ENCODE measurements at regions not wholly inside any gene's neighbourhood (a gene's known extent, or its start where the extent isn't known, plus 50 kb on each side); places are given as distances from the start of the nearest gene placed in this dataset.

DNA sequence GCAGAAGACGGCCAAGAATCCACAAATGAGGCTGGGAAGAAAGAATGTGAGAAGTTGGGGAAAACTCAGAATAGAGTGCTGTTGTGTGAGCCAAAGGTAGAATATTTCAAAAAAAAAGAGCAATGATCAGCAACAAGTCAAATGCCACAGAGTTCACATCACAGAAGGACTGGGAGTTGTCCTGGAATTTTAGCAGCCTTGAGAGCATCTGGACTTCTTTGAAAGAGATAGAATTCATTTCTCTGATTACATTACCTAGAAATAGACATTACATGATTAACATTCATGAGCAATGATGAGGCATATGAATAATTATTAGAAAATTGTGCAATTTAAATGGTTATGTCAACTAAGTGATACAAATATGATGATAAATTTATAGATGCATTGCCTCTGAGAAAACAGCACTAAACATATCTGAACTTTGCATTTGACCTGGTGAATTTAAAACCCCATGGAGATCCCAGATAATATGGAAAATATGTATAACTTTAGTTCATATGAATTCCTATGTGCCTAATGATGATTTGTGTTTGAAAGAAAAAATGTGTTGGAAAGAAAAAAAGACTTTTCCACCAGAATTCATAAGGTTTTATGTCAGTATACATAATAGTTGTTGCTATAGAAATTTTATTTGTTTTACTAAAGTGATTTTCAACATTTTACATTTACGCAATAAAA, 186.2 kb downstream of the POSTN start:
- 71% methylated on average over 2 of the region's 2 CpGs for WGBS (ENCODE audit: insufficient coverage, low lambda C conversion rate)
- H3K27ac ChIP-seq (ENCODE audit: low read length): no peak overlapping the region
- DNase-seq: peak in 1 of 2 donors; percentile 15
- no peak overlapping the region for H3K4me3 ChIP-seq (ENCODE audit: low read length)
- H3K9me3 ChIP-seq (ENCODE audit: control insufficient read depth, low read depth, low read length): no peaks in the 10 kb centered on the region
- no peaks in the 10 kb centered on the region for H3K27me3 ChIP-seq (ENCODE audit: control insufficient read depth, insufficient read depth, low read length)
- H3K36me3 ChIP-seq (ENCODE audit: control insufficient read depth, insufficient read depth, low read length): no peaks in the 10 kb centered on the region
- H3K4me1 ChIP-seq (ENCODE audit: control insufficient read depth, insufficient read depth, low read length): no peaks in the 10 kb centered on the region

DNA sequence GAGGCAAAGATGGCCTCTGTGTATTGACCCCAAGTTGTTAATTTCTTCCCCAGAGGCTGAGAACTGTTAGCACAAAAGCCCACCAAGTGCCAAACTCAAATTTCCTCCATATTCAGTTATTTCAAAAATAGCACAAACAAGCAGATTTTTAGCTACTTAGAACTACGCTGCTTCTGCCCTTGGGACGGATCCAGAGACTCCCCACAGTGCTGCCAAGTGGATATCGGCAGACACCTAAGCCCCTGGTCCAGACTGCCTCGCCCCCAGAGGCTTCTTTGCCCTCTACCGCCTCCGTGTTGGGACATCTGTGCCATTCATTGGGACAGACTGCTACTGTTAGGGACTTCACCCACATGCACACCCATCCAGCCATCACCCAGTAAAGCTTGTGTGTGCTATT, 188.3 kb downstream of the POSTN start:
- no peaks in the 10 kb centered on the region for H3K36me3 ChIP-seq (ENCODE audit: control insufficient read depth, insufficient read depth, low read length)
- no CpG with 5 or more reads among the region's 6 CpGs for WGBS (ENCODE audit: insufficient coverage, low lambda C conversion rate)
- no peak for DNase-seq
- H3K27me3 ChIP-seq (ENCODE audit: control insufficient read depth, insufficient read depth, low read length): no peaks in the 10 kb centered on the region
- no peaks in the 10 kb centered on the region for H3K9me3 ChIP-seq (ENCODE audit: control insufficient read depth, low read depth, low read length)
- H3K4me3 ChIP-seq (ENCODE audit: low read length): no peak overlapping the region
- no peaks in the 10 kb centered on the region for H3K4me1 ChIP-seq (ENCODE audit: control insufficient read depth, insufficient read depth, low read length)
- H3K27ac ChIP-seq (ENCODE audit: low read length): no peak overlapping the region

DNA sequence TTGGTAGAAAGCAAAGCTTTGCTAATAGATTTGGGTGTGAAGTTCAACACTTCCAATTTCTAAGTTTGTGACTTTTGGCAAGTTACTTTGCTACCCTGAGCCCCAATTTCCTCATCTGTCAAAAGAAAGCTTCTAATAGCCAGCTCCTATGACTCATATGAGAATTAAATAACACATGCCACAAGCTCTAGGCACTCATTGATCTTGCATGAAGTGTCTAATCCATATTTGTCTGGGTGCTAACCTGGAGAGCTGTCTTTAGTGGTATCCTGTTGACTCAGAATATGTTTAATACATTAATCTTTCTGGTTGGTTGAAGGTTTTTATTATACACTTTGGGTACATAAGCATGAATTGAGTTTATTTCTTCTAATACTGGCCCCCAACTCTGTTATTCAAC, 188.8 kb downstream of the POSTN start:
- H3K9me3 ChIP-seq (ENCODE audit: control insufficient read depth, low read depth, low read length): no peaks in the 10 kb centered on the region
- H3K27me3 ChIP-seq (ENCODE audit: control insufficient read depth, insufficient read depth, low read length): no peaks in the 10 kb centered on the region
- H3K27ac ChIP-seq (ENCODE audit: low read length): no peak overlapping the region

DNA sequence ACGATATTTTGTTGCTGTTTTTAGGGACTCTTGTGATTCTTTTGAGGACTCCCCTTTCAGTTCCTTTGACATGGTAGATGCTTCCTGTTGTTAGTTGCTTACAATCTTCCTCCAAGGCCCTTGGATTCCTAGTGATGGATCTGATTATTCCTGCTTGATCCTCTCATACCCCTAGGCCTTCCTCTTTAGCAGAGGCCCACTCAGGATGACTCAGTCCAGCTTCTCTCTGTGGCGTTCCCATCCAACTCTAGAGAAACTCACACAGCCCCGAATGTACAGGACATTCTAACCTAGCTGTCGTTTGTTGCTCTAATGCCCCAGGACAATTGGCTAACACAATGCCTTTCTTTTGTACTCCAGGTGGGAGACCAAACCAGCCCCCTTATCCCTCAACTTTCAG, 191.4 kb downstream of the POSTN start:
- no peak for DNase-seq
- Histone ChIP-seq H3K9me3 (ENCODE audit: control insufficient read depth, low read depth, low read length) (no peaks in the 10 kb centered on the region), H3K4me1 (ENCODE audit: control insufficient read depth, insufficient read depth, low read length) (no peaks in the 10 kb centered on the region), H3K4me3 (ENCODE audit: low read length) (no peak overlapping the region), H3K36me3 (ENCODE audit: control insufficient read depth, insufficient read depth, low read length) (no peaks in the 10 kb centered on the region), H3K27ac (ENCODE audit: low read length) (no peak overlapping the region), H3K27me3 (ENCODE audit: control insufficient read depth, insufficient read depth, low read length) (no peaks in the 10 kb centered on the region)
- no CpG with 5 or more reads among the region's 4 CpGs for WGBS (ENCODE audit: insufficient coverage, low lambda C conversion rate)

More for the DNA sequence above, 188.8 kb downstream of the POSTN start:
- H3K36me3 ChIP-seq (ENCODE audit: control insufficient read depth, insufficient read depth, low read length): no peaks in the 10 kb centered on the region
- H3K4me3 ChIP-seq (ENCODE audit: low read length): no peak overlapping the region
- DNase-seq: no peak
- H3K4me1 ChIP-seq (ENCODE audit: control insufficient read depth, insufficient read depth, low read length): no peaks in the 10 kb centered on the region

DNA sequence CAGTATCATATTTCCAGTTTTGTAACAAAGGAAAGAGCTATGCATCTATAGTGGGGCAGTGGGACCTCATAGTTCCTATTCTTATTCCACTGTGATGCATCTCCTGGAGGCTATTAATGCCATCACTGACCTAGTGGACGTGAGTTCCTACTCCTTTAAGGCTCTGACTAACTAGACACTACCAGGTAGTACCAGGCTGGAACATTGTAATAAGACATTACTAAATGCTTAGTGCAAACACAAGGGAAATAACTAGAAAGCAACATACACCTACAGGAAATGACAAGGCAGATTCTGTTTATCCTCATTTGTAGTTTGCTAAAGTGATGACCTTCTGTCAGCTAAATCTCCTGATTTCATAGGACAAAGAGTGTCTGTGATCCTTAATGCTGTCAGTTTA, 192.5 kb downstream of the POSTN start:
- WGBS (ENCODE audit: insufficient coverage, low lambda C conversion rate): no CpG with 5 or more reads among the region's 1 CpG
- DNase-seq: no peak
- H3K9me3 ChIP-seq (ENCODE audit: control insufficient read depth, low read depth, low read length): no peaks in the 10 kb centered on the region
- no peaks in the 10 kb centered on the region for H3K4me1 ChIP-seq (ENCODE audit: control insufficient read depth, insufficient read depth, low read length)
- H3K4me3 ChIP-seq (ENCODE audit: low read length): no peak overlapping the region
- H3K27ac ChIP-seq (ENCODE audit: low read length): no peak overlapping the region
- no peaks in the 10 kb centered on the region for H3K36me3 ChIP-seq (ENCODE audit: control insufficient read depth, insufficient read depth, low read length)
- no peaks in the 10 kb centered on the region for H3K27me3 ChIP-seq (ENCODE audit: control insufficient read depth, insufficient read depth, low read length)

GRCh38 chr13:37403776-37404527, 194.6 kb downstream of the POSTN start:
- Histone ChIP-seq H3K36me3 (ENCODE audit: control insufficient read depth, insufficient read depth, low read length) (no peaks in the 10 kb centered on the region), H3K4me1 (ENCODE audit: control insufficient read depth, insufficient read depth, low read length) (no peaks in the 10 kb centered on the region), H3K9me3 (ENCODE audit: control insufficient read depth, low read depth, low read length) (no peaks in the 10 kb centered on the region), H3K27ac (ENCODE audit: low read length) (no peak overlapping the region), H3K27me3 (ENCODE audit: control insufficient read depth, insufficient read depth, low read length) (no peaks in the 10 kb centered on the region), H3K4me3 (ENCODE audit: low read length) (no peak overlapping the region)
- 90% methylated on average over 2 of the region's 7 CpGs for WGBS (ENCODE audit: insufficient coverage, low lambda C conversion rate)
- no peak for DNase-seq

- no peak overlapping the region for H3K27ac ChIP-seq (ENCODE audit: low read length)
- H3K9me3 ChIP-seq (ENCODE audit: control insufficient read depth, low read depth, low read length): no peaks in the 10 kb centered on the region
- DNase-seq: no peak
- no peaks in the 10 kb centered on the region for H3K36me3 ChIP-seq (ENCODE audit: control insufficient read depth, insufficient read depth, low read length)
- H3K4me1 ChIP-seq (ENCODE audit: control insufficient read depth, insufficient read depth, low read length): no peaks in the 10 kb centered on the region
- H3K27me3 ChIP-seq (ENCODE audit: control insufficient read depth, insufficient read depth, low read length): no peaks in the 10 kb centered on the region
- H3K4me3 ChIP-seq (ENCODE audit: low read length): no peak overlapping the region
Observed at GRCh38 chr13:37401721-37402120, 196.8 kb downstream of the POSTN start.

- Histone ChIP-seq H3K27me3 (ENCODE audit: control insufficient read depth, insufficient read depth, low read length) (no peaks in the 10 kb centered on the region), H3K9me3 (ENCODE audit: control insufficient read depth, low read depth, low read length) (no peaks in the 10 kb centered on the region), H3K4me3 (ENCODE audit: low read length) (no peak overlapping the region), H3K27ac (ENCODE audit: low read length) (no peak overlapping the region), H3K36me3 (ENCODE audit: control insufficient read depth, insufficient read depth, low read length) (no peaks in the 10 kb centered on the region), H3K4me1 (ENCODE audit: control insufficient read depth, insufficient read depth, low read length) (no peaks in the 10 kb centered on the region)
- no peak for DNase-seq
- 100% methylated on average over 2 of the region's 3 CpGs for WGBS (ENCODE audit: insufficient coverage, low lambda C conversion rate)
Observed at GRCh38 chr13:37397535-37397934, 201.0 kb downstream of the POSTN start.

DNA sequence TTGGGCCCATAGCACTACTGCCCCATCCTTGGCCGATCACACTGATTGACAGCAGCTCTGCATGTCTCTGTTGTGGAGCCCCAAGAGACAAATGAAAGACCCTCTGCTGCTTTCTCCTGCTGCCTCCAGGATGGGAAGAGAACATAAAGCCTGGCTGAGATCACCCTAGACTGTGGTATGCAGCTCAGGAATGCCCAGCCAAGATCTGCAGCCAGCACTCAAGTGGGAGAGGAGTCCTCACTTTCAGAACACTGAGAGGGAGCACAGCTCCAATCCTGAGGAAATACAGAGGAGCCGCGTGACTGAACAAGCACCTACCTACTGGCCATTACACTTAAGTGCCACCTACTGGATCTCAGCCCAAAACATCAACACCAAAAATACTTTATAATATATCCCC, 203.0 kb downstream of the POSTN start:
- no CpG with 5 or more reads among the region's 3 CpGs for WGBS (ENCODE audit: insufficient coverage, low lambda C conversion rate)
- H3K36me3 ChIP-seq (ENCODE audit: control insufficient read depth, insufficient read depth, low read length): no peaks in the 10 kb centered on the region
- H3K4me1 ChIP-seq (ENCODE audit: control insufficient read depth, insufficient read depth, low read length): no peaks in the 10 kb centered on the region
- DNase-seq: no peak
- H3K9me3 ChIP-seq (ENCODE audit: control insufficient read depth, low read depth, low read length): no peaks in the 10 kb centered on the region
- no peak overlapping the region for H3K4me3 ChIP-seq (ENCODE audit: low read length)
- no peaks in the 10 kb centered on the region for H3K27me3 ChIP-seq (ENCODE audit: control insufficient read depth, insufficient read depth, low read length)
- H3K27ac ChIP-seq (ENCODE audit: low read length): no peak overlapping the region

GRCh38 chr13:37392389-37392788, 206.2 kb downstream of the POSTN start:
- H3K9me3 ChIP-seq (ENCODE audit: control insufficient read depth, low read depth, low read length): no peaks in the 10 kb centered on the region
- H3K27ac ChIP-seq (ENCODE audit: low read length): no peak overlapping the region
- WGBS (ENCODE audit: insufficient coverage, low lambda C conversion rate): 19% methylated on average over 2 of the region's 3 CpGs
- no peak overlapping the region for H3K4me3 ChIP-seq (ENCODE audit: low read length)
- no peaks in the 10 kb centered on the region for H3K27me3 ChIP-seq (ENCODE audit: control insufficient read depth, insufficient read depth, low read length)
- no peaks in the 10 kb centered on the region for H3K4me1 ChIP-seq (ENCODE audit: control insufficient read depth, insufficient read depth, low read length)
- H3K36me3 ChIP-seq (ENCODE audit: control insufficient read depth, insufficient read depth, low read length): no peaks in the 10 kb centered on the region
- DNase-seq: no peak

GRCh38 chr13:37390735-37391134, 207.8 kb downstream of the POSTN start:
- no CpG with 5 or more reads among the region's 4 CpGs for WGBS (ENCODE audit: insufficient coverage, low lambda C conversion rate)
- Histone ChIP-seq H3K4me3 (ENCODE audit: low read length) (no peak overlapping the region), H3K9me3 (ENCODE audit: control insufficient read depth, low read depth, low read length) (no peaks in the 10 kb centered on the region), H3K27me3 (ENCODE audit: control insufficient read depth, insufficient read depth, low read length) (no peaks in the 10 kb centered on the region), H3K27ac (ENCODE audit: low read length) (no peak overlapping the region), H3K4me1 (ENCODE audit: control insufficient read depth, insufficient read depth, low read length) (no peaks in the 10 kb centered on the region), H3K36me3 (ENCODE audit: control insufficient read depth, insufficient read depth, low read length) (no peaks in the 10 kb centered on the region)
- no peak for DNase-seq
